Mucosa of descending colon (tissue), 3 donors: ENCODE measurements at regions not wholly inside any gene's neighbourhood (a gene's known extent, or its start where the extent isn't known, plus 50 kb on each side); places are given as distances from the start of the nearest gene placed in this dataset.

Experiments used
- ATAC-seq: fragments of 200-7000 bp; cut with Tn5 transposase; one replicate; pipeline ENCODE4 v1.9.1; 2020; ENCODE audit warnings: mild to moderate bottlenecking, moderate library complexity
- DNase-seq, 3 donors: peaks; one replicate each; pipeline ENCODE4 v3.0.0-alpha.2; 2020
- H3K36me3 ChIP-seq: fragments of 200-600 bp; one replicate; pipeline ENCODE4 v1.8.0; 2021; ENCODE audit warnings: low read depth, mild to moderate bottlenecking
- H3K4me1 ChIP-seq: fragments of 200-600 bp; one replicate; pipeline ENCODE4 v1.8.0; 2021; ENCODE audit warnings: low read depth, mild to moderate bottlenecking
- H3K4me3 ChIP-seq: fragments of 200-600 bp; one replicate; pipeline ENCODE4 v1.8.0; 2021; ENCODE audit warnings: mild to moderate bottlenecking
- H3K9me3 ChIP-seq: fragments of 200-600 bp; one replicate; pipeline ENCODE4 v1.8.0; 2021; ENCODE audit warnings: mild to moderate bottlenecking
- CTCF ChIP-seq: fragments of 200-600 bp; IDR thresholded peaks from one replicate; pipeline ENCODE4 v1.8.0; 2022; ENCODE audit warnings: antibody characterized with exemption, mild to moderate bottlenecking
- intact Hi-C, 2 donors: fragments of 100-400 bp; cut with DNase I in 1 of 2; cut with micrococcal nuclease in 1 of 2; formaldehyde crosslinking; loops; one replicate each; pipeline versions ENCODE4 v1.11.0 to v1.11.1; 2022; cut with DNase I, micrococcal nuclease
- donor health status: DM: no; HTN: no; CAD: no; lungs with moderate emphysema.
- donor health status: DM: no; HTN: no; CAD: no.
- donor health status: DM: no; HTN: yes; CAD: no.

GRCh38 chr4:19838858-19839257 is 412.8 kb upstream of the SLIT2 start:
- H3K36me3 ChIP-seq = no peaks in the 10 kb centered on the region
- no peaks in the 10 kb centered on the region for H3K4me1 ChIP-seq
- H3K9me3 ChIP-seq = no peaks in the 10 kb centered on the region
- no peak for TF ChIP-seq CTCF
- intact Hi-C loops = no loop called here
- ATAC-seq = no peak
- DNase-seq = no peak
- no peak overlapping the region for H3K4me3 ChIP-seq

GRCh38 chr4:19835429-19835828 is 416.3 kb upstream of the SLIT2 start:
- Histone ChIP-seq H3K36me3 (no peaks in the 10 kb centered on the region), H3K4me1 (no peaks in the 10 kb centered on the region), H3K9me3 (no peaks in the 10 kb centered on the region), H3K4me3 (no peak overlapping the region)
- no peak for ATAC-seq
- no peak for TF ChIP-seq CTCF
- intact Hi-C loops = no loop called here
- no peak for DNase-seq

- DNase-seq = no peak
- intact Hi-C loops = no loop called here
- no peaks in the 10 kb centered on the region for H3K9me3 ChIP-seq
- no peaks in the 10 kb centered on the region for H3K4me1 ChIP-seq
- no peak for ATAC-seq
- no peak overlapping the region for H3K4me3 ChIP-seq
- TF ChIP-seq CTCF = no peak
- no peaks in the 10 kb centered on the region for H3K36me3 ChIP-seq
Observed at GRCh38 chr4:19832411-19832810, 419.3 kb upstream of the SLIT2 start.

- no peak for TF ChIP-seq CTCF
- intact Hi-C loops = no loop called here
- H3K4me1 ChIP-seq = no peaks in the 10 kb centered on the region
- DNase-seq = no peak
- H3K36me3 ChIP-seq = no peaks in the 10 kb centered on the region
- no peak overlapping the region for H3K4me3 ChIP-seq
- no peaks in the 10 kb centered on the region for H3K9me3 ChIP-seq
- ATAC-seq = no peak
Observed at GRCh38 chr4:19831644-19832285, 419.9 kb upstream of the SLIT2 start.

- H3K4me3 ChIP-seq = no peak overlapping the region
- H3K36me3 ChIP-seq = no peaks in the 10 kb centered on the region
- ATAC-seq (no peak), DNase-seq (no peak)
- H3K4me1 ChIP-seq = no peaks in the 10 kb centered on the region
- intact Hi-C loops = no loop called here
- H3K9me3 ChIP-seq = no peaks in the 10 kb centered on the region
- TF ChIP-seq CTCF = no peak
Observed at GRCh38 chr4:19829101-19829500, 422.6 kb upstream of the SLIT2 start.

GRCh38 chr4:19823781-19824180 is 427.9 kb upstream of the SLIT2 start:
- no peak for TF ChIP-seq CTCF
- intact Hi-C loops = no loop called here
- Histone ChIP-seq H3K9me3 (no peaks in the 10 kb centered on the region), H3K4me1 (no peaks in the 10 kb centered on the region), H3K4me3 (no peak overlapping the region), H3K36me3 (no peaks in the 10 kb centered on the region)
- DNase-seq (no peak), ATAC-seq (no peak)
